ENCODE measurements at regions not wholly inside any gene's neighbourhood (a gene's known extent, or its start where the extent isn't known, plus 50 kb on each side); places are given as distances from the start of the nearest gene placed in this dataset.

DNA sequence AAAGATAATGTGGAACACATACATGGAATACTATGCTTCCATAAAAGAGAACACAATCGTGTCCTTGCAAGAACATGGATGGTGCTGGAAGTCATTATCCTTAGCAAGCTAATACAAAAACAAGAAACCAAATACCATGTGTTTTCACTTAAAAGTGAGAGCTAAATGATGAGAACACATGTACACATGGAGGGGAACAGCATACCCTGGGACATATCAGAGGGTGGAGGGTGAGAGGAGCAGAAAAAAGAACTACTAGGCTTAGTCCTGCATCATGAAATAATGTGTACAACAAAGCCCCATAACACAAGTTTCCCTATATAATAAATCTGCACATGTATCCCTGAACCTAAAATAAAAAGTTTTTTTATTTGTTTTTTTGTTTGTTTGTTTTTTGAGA is 855.5 kb upstream of the NUDT12 start:
- TF ChIP-seq, protein P1, sequence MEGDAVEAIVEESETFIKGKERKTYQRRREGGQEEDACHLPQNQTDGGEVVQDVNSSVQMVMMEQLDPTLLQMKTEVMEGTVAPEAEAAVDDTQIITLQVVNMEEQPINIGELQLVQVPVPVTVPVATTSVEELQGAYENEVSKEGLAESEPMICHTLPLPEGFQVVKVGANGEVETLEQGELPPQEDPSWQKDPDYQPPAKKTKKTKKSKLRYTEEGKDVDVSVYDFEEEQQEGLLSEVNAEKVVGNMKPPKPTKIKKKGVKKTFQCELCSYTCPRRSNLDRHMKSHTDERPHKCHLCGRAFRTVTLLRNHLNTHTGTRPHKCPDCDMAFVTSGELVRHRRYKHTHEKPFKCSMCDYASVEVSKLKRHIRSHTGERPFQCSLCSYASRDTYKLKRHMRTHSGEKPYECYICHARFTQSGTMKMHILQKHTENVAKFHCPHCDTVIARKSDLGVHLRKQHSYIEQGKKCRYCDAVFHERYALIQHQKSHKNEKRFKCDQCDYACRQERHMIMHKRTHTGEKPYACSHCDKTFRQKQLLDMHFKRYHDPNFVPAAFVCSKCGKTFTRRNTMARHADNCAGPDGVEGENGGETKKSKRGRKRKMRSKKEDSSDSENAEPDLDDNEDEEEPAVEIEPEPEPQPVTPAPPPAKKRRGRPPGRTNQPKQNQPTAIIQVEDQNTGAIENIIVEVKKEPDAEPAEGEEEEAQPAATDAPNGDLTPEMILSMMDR (IDR thresholded peaks at IDR 0.05; ENCODE audit: insufficient read depth, low read depth, low read length), result no peak
- no peak for TF ChIP-seq EZH2 (IDR thresholded peaks at IDR 0.05; ENCODE audit: insufficient read depth, low read length)

All from astrocyte (in vitro differentiated cells and primary cell).